SK-N-SH (cell line): ENCODE measurements at regions not wholly inside any gene's neighbourhood (a gene's known extent, or its start where the extent isn't known, plus 50 kb on each side); places are given as distances from the start of the nearest gene placed in this dataset.

Experiments
- CTCF ChIA-PET: fragments of 300-600, 350-600 bp; formaldehyde crosslinking; extraction: SDS; loops from one replicate; lab custom pipeline; 2021; lab: Yijun Ruan, JAX
- POLR2A ChIA-PET: fragments of 350-600 bp; sonication (Branson Sonifier 250); formaldehyde crosslinking; extraction: SDS; loops from one replicate; lab custom pipeline; 2020; ENCODE audit warnings: antibody characterized with exemption, inconsistent platforms; lab: Yijun Ruan, JAX
- DNase-seq: peaks from one replicate; pipeline ENCODE4 v3.0.0; 2012
- H2AFZ ChIP-seq: fragments of 200-600 bp; sonication (generic); 2 replicates; pipeline ENCODE4 v1.8.1; 2016; ENCODE audit warnings: antibody characterized with exemption, mild to moderate bottlenecking, low read depth
- H3F3A ChIP-seq: fragments of 200-600 bp; sonication (generic); replicated peaks from 2 replicates; pipeline ENCODE3; 2016; ENCODE audit warnings: antibody characterized with exemption, mild to moderate bottlenecking; ENCODE audit not compliant: insufficient read depth
- H3K27ac ChIP-seq, 2 experiments: fragments of 200-500 bp in 1 of 2; fragments of 200-600 bp in 1 of 2; sonication (Bioruptor generic) in 1 of 2; sonication (generic), shearing (Covaris generic) in 1 of 2; 2 replicates each; pipeline versions ENCODE4 v1.5.1 to v1.6.1; 2014 to 2016; ENCODE audit warnings: low read depth in 2 of 2, inconsistent platforms in 1 of 2, low read length in 1 of 2, mild to moderate bottlenecking in 1 of 2, mixed read lengths in 1 of 2
- H3K27me3 ChIP-seq: fragments of 200-600 bp; sonication (generic), shearing (Covaris generic); 2 replicates; pipeline ENCODE4 v1.6.1; 2016; ENCODE audit warnings: mixed run types; ENCODE audit not compliant: insufficient read depth
- H3K36me3 ChIP-seq, 2 experiments: fragments of 200-500 bp in 1 of 2; fragments of 200-600 bp in 1 of 2; sonication (Bioruptor generic) in 1 of 2; sonication (generic) in 1 of 2; replicated peaks in 1 of 2; 2 replicates each; pipeline versions ENCODE3 to v1.5.1; 2014 to 2016; ENCODE audit warnings: low read length in 1 of 2, mild to moderate bottlenecking in 1 of 2; ENCODE audit not compliant: insufficient read depth in 2 of 2, control insufficient read depth in 1 of 2
- H3K4me1 ChIP-seq, 2 experiments: fragments of 200-500 bp in 1 of 2; fragments of 200-600 bp in 1 of 2; sonication (Bioruptor generic) in 1 of 2; sonication (generic), shearing (Covaris generic) in 1 of 2; 2 replicates each; pipeline versions ENCODE4 v1.5.1 to v1.6.1; 2014 to 2016; ENCODE audit warnings: low read depth in 1 of 2, low read length in 1 of 2, mixed run types in 1 of 2; ENCODE audit not compliant: insufficient read depth in 2 of 2, control insufficient read depth in 1 of 2
- H3K4me2 ChIP-seq: fragments of 200-600 bp; sonication (generic), shearing (Covaris generic); 2 replicates; pipeline ENCODE4 v1.6.1; 2017; ENCODE audit warnings: mixed run types
- H3K4me3 ChIP-seq, 2 experiments: fragments of 200-500 bp in 1 of 2; fragments of 200-600 bp in 1 of 2; sonication (Bioruptor generic) in 1 of 2; sonication (generic), shearing (Covaris generic) in 1 of 2; 2 replicates each; pipeline versions ENCODE4 v1.5.1 to v1.8.1; 2014 to 2016; ENCODE audit warnings: low read depth in 2 of 2, inconsistent platforms in 1 of 2, low read length in 1 of 2, mild to moderate bottlenecking in 1 of 2, mixed read lengths in 1 of 2, moderate library complexity in 1 of 2
- H3K79me2 ChIP-seq: fragments of 200-600 bp; sonication (generic); 2 replicates; pipeline ENCODE4 v1.8.1; 2017; ENCODE audit warnings: mild to moderate bottlenecking; ENCODE audit not compliant: insufficient read depth
- H3K9ac ChIP-seq: fragments of 200-600 bp; sonication (generic); 2 replicates; pipeline ENCODE4 v1.6.1; 2017; ENCODE audit warnings: mixed run types
- H3K9me2 ChIP-seq: fragments of 200-600 bp; sonication (generic); 2 replicates; pipeline ENCODE4 v1.6.1; 2017; ENCODE audit warnings: mixed run types
- H3K9me3 ChIP-seq: fragments of 200-600 bp; sonication (generic); 2 replicates; pipeline ENCODE4 v1.6.1; 2017; ENCODE audit warnings: mixed run types, mild to moderate bottlenecking, moderate library complexity
- H4K20me1 ChIP-seq: fragments of 200-600 bp; sonication (generic); 2 replicates; pipeline ENCODE4 v1.6.1; 2017; ENCODE audit warnings: mild to moderate bottlenecking, mixed run types; ENCODE audit not compliant: insufficient read depth
- CHD2 ChIP-seq: fragments of 150-350 bp; IDR thresholded peaks from 2 replicates; pipeline ENCODE4 v1.6.1; 2018; ENCODE audit warnings: low read length; ENCODE audit not compliant: partially characterized antibody
- EZH2phosphoT487 ChIP-seq: fragments of 200-600 bp; sonication (generic); IDR thresholded peaks from 2 replicates; pipeline ENCODE4 v1.6.1; 2017; ENCODE audit warnings: low read depth, mixed run types, mild to moderate bottlenecking, antibody characterized with exemption, moderate library complexity, borderline replicate concordance
- FOSL2 ChIP-seq: IDR thresholded peaks from 2 replicates; pipeline ENCODE4 v1.4.0; 2012; ENCODE audit warnings: low read depth, mild to moderate bottlenecking, moderate library complexity, borderline replicate concordance
- FOXM1 ChIP-seq: IDR thresholded peaks from 2 replicates; pipeline ENCODE4 v1.4.0; 2012; ENCODE audit warnings: low read depth, mild to moderate bottlenecking
- GABPA ChIP-seq: IDR thresholded peaks from 2 replicates; pipeline ENCODE4 v1.4.0; 2012; ENCODE audit warnings: low read depth, mild to moderate bottlenecking
- GATA2 ChIP-seq: sonication (generic); formaldehyde crosslinking; IDR thresholded peaks from 2 replicates; pipeline ENCODE4 v1.5.0; 2020; ENCODE audit warnings: mild to moderate bottlenecking, missing genetic modification reagents
- JUND ChIP-seq: IDR thresholded peaks from 2 replicates; pipeline ENCODE4 v1.4.0; 2012
- NRF1 ChIP-seq: IDR thresholded peaks from 2 replicates; pipeline ENCODE4 v1.6.1; 2012; ENCODE audit warnings: low read depth, mild to moderate bottlenecking, low read length
- RAD21 ChIP-seq: IDR thresholded peaks from 2 replicates; pipeline ENCODE4 v1.6.1; 2012; ENCODE audit warnings: mild to moderate bottlenecking, low read length
- RFX5 ChIP-seq: IDR thresholded peaks from 2 replicates; pipeline ENCODE4 v1.6.1; 2012; ENCODE audit warnings: mild to moderate bottlenecking, improper control_type of control experiment, low read length
- SIN3A ChIP-seq: IDR thresholded peaks from 2 replicates; pipeline ENCODE4 v1.6.1; 2012; ENCODE audit warnings: low read depth, mild to moderate bottlenecking, low read length, moderate library complexity, borderline replicate concordance
- TAF1 ChIP-seq: IDR thresholded peaks from 2 replicates; pipeline ENCODE4 v1.6.1; 2012; ENCODE audit warnings: low read depth, mild to moderate bottlenecking, low read length, moderate library complexity, borderline replicate concordance
- TCF12 ChIP-seq: IDR thresholded peaks from 2 replicates; pipeline ENCODE4 v1.4.0; 2012
- WGBS: methylation state at CpG from one replicate; pipeline ENCODE4 v1.1.6; 2017; ENCODE audit warnings: low lambda C conversion rate; 5-methylcytosine and 5-hydroxymethylcytosine counted together
- TF ChIP-seq, protein P1 (sequence below): IDR thresholded peaks from 2 replicates; pipeline ENCODE4 v1.4.0; 2012; ENCODE audit warnings: low read depth, borderline replicate concordance
- TF ChIP-seq, protein P2 (sequence below): IDR thresholded peaks from 2 replicates; pipeline ENCODE4 v1.6.1; 2012; ENCODE audit warnings: mild to moderate bottlenecking, low read depth, low read length, moderate library complexity
- TF ChIP-seq, protein P3 (sequence below): fragments of 150-350 bp; IDR thresholded peaks from 2 replicates; pipeline ENCODE4 v1.6.1; 2017; ENCODE audit warnings: antibody characterized with exemption, low read length, low read depth, borderline replicate concordance

DNA sequence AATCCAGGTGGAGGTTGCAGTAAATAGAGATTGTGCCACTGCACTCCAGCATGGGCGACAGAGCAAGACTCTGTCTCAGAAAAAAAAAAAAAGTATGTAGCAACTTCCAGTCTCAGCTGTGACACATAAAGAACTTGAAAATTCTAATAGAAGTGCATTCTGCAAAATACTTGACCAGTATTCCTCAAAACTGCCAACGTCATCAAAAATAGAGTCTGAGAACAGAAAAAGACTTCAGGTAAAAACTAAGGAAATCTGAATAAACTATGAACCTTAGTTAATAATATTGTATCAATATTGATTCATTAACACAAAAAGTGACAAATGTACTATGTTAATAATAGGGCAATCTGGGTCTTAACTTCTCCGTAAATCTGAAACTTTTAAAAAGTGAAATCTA is 76.7 kb upstream of the WDR75 start:
- H3K27me3 ChIP-seq, result no peaks in the 10 kb centered on the region
- no peak overlapping the region for H2AFZ ChIP-seq
- ChIA-PET CTCF (no interaction called here), POLR2A (no interaction called here)
- peaks cover 5% of the 10 kb centered on the region; the same call in 1 of the 2 replicates for H3K9me3 ChIP-seq
- 94% methylated on average over 3 of the region's 3 CpGs for WGBS
- no peak overlapping the region for H3K9ac ChIP-seq
- TF ChIP-seq JUND, result no peak
- no peak for TF ChIP-seq FOXM1
- TF ChIP-seq EZH2phosphoT487, result no peak
- TF ChIP-seq RAD21, result no peak
- TF ChIP-seq RFX5, result no peak
- no peak for TF ChIP-seq TCF12
- no peak for TF ChIP-seq NRF1
- TF ChIP-seq TAF1, result no peak
- no peak for TF ChIP-seq GABPA
- H3K79me2 ChIP-seq, result no peaks in the 10 kb centered on the region
- H3K4me1 ChIP-seq, result peaks cover 0 to 15% of the 10 kb centered on the region in 2 experiments; a peak in 3 of 4 replicates
- H3K4me2 ChIP-seq, result no peak overlapping the region
- no peaks in the 10 kb centered on the region for H3K9me2 ChIP-seq
- peaks cover 20% of the 10 kb centered on the region for H3F3A ChIP-seq
- peak overlapping the region in 1 of 2 experiments; percentile 79; a peak in 1 of 4 replicates for H3K27ac ChIP-seq
- no peak for DNase-seq
- no peaks in the 10 kb centered on the region for H3K36me3 ChIP-seq
- no peak overlapping the region for H3K4me3 ChIP-seq
- no peaks in the 10 kb centered on the region for H4K20me1 ChIP-seq

DNA sequence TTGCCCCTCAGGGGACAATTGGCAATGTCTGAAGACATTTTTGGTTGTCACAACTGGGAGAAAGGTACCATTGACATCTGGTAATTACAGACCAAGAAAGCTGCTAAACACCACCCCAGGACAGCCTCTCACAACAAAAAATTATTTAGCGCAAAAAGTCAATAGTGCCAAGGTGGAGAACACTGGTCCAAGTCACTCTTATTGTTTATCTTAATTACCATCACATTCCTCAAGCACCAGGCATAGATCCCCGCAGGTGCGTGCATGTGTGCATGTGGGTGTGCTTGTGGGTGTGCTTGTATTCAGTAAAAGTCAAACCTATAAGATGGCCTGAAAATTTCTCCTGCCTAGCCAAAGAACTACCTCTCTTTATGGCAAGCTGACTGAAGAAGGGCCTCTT is 74.9 kb upstream of the WDR75 start:
- POLR2A ChIA-PET, result no interaction called here
- no peaks in the 10 kb centered on the region for H3K79me2 ChIP-seq
- 93% methylated on average over 3 of the region's 3 CpGs for WGBS

DNA sequence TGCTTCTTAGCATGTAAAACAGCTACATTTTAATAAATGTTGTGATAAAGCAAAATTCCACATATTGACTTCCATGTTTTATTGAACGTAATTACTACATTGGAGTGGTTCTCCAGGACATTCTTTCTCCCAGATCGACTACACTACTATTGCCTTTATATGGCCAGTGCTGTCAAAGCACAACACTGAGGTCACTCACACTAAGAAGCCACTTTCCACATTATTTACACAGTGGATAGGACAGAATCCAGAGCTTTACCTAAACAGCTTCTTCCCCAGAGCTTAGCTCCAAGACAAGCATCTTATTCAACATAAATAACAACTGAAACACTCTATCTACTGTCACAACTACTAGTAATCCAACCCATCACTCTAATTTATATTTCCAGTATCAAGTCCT is 73.9 kb upstream of the WDR75 start:
- DNase-seq, result no peak
- Histone ChIP-seq H2AFZ (no peak overlapping the region), H3K27me3 (no peaks in the 10 kb centered on the region), H3K36me3 (no peaks in the 10 kb centered on the region), H3K4me2 (no peak overlapping the region), H3K4me1 (peaks cover 0 to 27% of the 10 kb centered on the region in 2 experiments; a peak in 3 of 4 replicates), H3K9me3 (no peaks in the 10 kb centered on the region), H3F3A (peaks cover 43% of the 10 kb centered on the region), H4K20me1 (no peaks in the 10 kb centered on the region), H3K27ac (peak overlapping the region; percentile 53 to 91; a peak in 3 of 4 replicates), H3K9ac (no peak overlapping the region), H3K4me3 (no peak overlapping the region), H3K9me2 (no peaks in the 10 kb centered on the region), H3K79me2 (no peaks in the 10 kb centered on the region)
- WGBS, result 70% methylated on average over 2 of the region's 2 CpGs
- POLR2A ChIA-PET, result interaction anchor here (0.6 kb wide), 1 partner anchor 11 kb away, joined by 3 read pairs; no protein-coding TSS in a partner anchor
- CTCF ChIA-PET, result no interaction called here
- TF ChIP-seq NRF1 (no peak), FOSL2 (no peak), GATA2 (no peak), CHD2 (no peak), SIN3A (no peak), GABPA (no peak)
- TF ChIP-seq, protein P1, sequence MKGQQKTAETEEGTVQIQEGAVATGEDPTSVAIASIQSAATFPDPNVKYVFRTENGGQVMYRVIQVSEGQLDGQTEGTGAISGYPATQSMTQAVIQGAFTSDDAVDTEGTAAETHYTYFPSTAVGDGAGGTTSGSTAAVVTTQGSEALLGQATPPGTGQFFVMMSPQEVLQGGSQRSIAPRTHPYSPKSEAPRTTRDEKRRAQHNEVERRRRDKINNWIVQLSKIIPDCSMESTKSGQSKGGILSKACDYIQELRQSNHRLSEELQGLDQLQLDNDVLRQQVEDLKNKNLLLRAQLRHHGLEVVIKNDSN, result no peak
- TF ChIP-seq, protein P2, sequence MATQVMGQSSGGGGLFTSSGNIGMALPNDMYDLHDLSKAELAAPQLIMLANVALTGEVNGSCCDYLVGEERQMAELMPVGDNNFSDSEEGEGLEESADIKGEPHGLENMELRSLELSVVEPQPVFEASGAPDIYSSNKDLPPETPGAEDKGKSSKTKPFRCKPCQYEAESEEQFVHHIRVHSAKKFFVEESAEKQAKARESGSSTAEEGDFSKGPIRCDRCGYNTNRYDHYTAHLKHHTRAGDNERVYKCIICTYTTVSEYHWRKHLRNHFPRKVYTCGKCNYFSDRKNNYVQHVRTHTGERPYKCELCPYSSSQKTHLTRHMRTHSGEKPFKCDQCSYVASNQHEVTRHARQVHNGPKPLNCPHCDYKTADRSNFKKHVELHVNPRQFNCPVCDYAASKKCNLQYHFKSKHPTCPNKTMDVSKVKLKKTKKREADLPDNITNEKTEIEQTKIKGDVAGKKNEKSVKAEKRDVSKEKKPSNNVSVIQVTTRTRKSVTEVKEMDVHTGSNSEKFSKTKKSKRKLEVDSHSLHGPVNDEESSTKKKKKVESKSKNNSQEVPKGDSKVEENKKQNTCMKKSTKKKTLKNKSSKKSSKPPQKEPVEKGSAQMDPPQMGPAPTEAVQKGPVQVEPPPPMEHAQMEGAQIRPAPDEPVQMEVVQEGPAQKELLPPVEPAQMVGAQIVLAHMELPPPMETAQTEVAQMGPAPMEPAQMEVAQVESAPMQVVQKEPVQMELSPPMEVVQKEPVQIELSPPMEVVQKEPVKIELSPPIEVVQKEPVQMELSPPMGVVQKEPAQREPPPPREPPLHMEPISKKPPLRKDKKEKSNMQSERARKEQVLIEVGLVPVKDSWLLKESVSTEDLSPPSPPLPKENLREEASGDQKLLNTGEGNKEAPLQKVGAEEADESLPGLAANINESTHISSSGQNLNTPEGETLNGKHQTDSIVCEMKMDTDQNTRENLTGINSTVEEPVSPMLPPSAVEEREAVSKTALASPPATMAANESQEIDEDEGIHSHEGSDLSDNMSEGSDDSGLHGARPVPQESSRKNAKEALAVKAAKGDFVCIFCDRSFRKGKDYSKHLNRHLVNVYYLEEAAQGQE, result no peak

More for the DNA sequence above, 74.9 kb upstream of the WDR75 start:
- no peaks in the 10 kb centered on the region for H4K20me1 ChIP-seq
- peaks cover under 1% of the 10 kb centered on the region; the same call in 1 of the 2 replicates for H3K9me3 ChIP-seq
- no peak overlapping the region for H3K9ac ChIP-seq
- H3K4me1 ChIP-seq, result peaks cover 0 to 27% of the 10 kb centered on the region in 2 experiments; a peak in 3 of 4 replicates
- CTCF ChIA-PET, result no interaction called here
- DNase-seq, result no peak
- H3K27me3 ChIP-seq, result no peaks in the 10 kb centered on the region
- TF ChIP-seq, protein P3, sequence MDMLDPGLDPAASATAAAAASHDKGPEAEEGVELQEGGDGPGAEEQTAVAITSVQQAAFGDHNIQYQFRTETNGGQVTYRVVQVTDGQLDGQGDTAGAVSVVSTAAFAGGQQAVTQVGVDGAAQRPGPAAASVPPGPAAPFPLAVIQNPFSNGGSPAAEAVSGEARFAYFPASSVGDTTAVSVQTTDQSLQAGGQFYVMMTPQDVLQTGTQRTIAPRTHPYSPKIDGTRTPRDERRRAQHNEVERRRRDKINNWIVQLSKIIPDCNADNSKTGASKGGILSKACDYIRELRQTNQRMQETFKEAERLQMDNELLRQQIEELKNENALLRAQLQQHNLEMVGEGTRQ, result no peak
- no peak for TF ChIP-seq FOSL2
- no peaks in the 10 kb centered on the region for H3K36me3 ChIP-seq
- no peak overlapping the region for H3K4me3 ChIP-seq
- no peak overlapping the region; a peak in 1 of 4 replicates for H3K27ac ChIP-seq
- no peaks in the 10 kb centered on the region for H3K9me2 ChIP-seq
- H2AFZ ChIP-seq, result no peak overlapping the region
- no peak overlapping the region for H3K4me2 ChIP-seq
- H3F3A ChIP-seq, result peaks cover 35% of the 10 kb centered on the region
